ENCODE measurements at regions not wholly inside any gene's neighbourhood (a gene's known extent, or its start where the extent isn't known, plus 50 kb on each side); places are given as distances from the start of the nearest gene placed in this dataset.

DNA sequence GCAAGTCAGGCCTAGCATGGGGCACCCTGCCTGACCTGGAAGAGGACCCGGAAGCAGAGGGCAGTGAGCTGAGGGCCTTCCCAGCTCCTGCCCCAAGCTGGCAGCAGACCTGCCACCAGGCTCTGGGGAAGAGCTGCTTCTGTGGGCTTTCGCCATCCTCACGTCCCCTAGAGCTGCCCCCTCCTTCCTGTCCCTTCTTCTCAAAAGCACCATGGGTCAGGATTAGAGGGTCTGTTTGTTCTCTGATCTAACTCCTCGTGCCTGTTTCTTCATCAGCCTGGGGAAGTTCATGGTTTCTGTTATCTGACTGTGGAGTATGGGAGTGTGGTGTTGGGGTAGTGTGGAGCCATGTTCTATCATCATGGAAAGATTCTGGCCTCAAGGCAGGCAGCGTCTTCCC is 58.4 kb upstream of the POLG start:
- DNase-seq, result no peak
- H3K27me3 ChIP-seq, result peaks cover 49% of the 10 kb centered on the region
- H3K36me3 ChIP-seq, result no peaks in the 10 kb centered on the region
- ATAC-seq, result peak; percentile 8
- H3K4me3 ChIP-seq, result no peak overlapping the region
- TF ChIP-seq, protein P1, sequence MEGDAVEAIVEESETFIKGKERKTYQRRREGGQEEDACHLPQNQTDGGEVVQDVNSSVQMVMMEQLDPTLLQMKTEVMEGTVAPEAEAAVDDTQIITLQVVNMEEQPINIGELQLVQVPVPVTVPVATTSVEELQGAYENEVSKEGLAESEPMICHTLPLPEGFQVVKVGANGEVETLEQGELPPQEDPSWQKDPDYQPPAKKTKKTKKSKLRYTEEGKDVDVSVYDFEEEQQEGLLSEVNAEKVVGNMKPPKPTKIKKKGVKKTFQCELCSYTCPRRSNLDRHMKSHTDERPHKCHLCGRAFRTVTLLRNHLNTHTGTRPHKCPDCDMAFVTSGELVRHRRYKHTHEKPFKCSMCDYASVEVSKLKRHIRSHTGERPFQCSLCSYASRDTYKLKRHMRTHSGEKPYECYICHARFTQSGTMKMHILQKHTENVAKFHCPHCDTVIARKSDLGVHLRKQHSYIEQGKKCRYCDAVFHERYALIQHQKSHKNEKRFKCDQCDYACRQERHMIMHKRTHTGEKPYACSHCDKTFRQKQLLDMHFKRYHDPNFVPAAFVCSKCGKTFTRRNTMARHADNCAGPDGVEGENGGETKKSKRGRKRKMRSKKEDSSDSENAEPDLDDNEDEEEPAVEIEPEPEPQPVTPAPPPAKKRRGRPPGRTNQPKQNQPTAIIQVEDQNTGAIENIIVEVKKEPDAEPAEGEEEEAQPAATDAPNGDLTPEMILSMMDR (IDR thresholded peaks at IDR 0.05), result no peak
- intact Hi-C loops (cut with DNase I), result no loop called here
- no peaks in the 10 kb centered on the region for H3K4me1 ChIP-seq
- H3K27ac ChIP-seq, result no peak overlapping the region
- no peaks in the 10 kb centered on the region for H3K9me3 ChIP-seq

DNA sequence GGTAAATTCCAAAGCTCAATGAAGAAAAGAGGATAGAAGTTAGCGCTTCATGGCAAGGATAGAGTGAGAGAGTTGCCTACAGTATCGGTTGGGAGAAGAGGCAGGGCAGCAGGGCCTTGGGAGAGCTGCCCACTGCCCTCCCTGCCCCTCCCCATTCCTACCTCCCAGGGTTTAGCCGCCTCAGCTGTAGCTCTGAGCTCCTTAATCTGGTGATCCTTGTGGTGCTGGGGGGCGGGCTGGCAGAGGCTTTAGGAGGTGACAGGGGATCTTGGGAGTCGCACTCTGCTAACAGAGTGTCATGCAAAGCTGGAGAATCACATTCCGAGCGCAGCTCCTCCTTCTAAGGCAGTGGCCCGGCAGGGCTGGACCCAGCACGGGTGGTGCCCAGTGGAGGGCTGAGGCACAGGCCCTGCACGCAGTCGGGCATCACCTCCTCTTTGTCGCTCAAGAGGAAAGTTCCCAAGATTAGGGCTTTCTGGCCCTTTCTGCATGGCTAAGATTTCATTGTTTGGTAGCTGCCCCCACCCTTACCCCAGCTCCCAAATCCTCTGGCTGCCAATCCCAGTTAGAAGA is 57.1 kb upstream of the POLG start:
- Histone ChIP-seq H3K36me3 (no peaks in the 10 kb centered on the region), H3K4me3 (no peak overlapping the region), H3K27me3 (peaks cover 36% of the 10 kb centered on the region), H3K27ac (no peak overlapping the region), H3K9me3 (no peaks in the 10 kb centered on the region), H3K4me1 (no peaks in the 10 kb centered on the region)
- DNase-seq, result no peak
- ATAC-seq, result no peak
- intact Hi-C loops (cut with DNase I), result no loop called here
- TF ChIP-seq, protein P1 (IDR thresholded peaks at IDR 0.05), result no peak

DNA sequence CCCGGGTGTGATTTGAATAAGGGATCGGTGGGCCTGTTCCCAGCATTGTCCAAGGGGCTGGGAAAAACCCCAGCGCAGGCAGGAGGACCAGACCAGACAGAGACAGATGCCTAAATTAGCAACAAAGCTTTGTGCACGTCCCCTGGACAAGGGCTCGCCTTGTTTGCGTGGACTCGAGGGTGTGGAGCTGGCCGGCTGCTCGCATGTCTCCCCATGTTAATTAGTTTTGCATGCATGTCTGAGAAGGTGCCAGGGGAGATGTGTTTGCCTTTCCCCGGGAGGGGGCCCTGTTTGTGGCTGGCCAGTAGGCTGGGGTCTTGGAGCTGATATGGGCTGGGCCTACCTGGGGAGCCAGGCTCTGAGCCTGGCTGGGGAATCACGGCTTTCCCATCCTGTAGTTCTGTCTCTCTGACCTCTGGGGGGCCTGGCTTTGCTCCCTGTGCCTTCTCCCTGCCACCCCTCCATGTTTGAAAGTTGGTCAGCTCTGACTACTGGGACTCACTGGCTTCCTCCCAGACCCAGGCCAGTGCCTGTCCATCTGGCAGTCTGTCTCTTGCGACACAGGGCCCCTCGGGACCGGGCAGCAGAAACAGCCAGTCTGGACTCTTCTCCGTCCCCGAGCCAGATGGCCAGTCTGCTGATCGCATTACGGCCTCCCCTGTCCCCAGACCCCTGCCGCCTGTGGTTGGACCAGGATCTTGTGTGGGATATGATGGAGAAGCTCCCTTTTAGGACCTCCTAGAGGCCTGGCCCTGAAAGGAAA is 55.4 kb upstream of the POLG start:
- H3K27me3 ChIP-seq, result peaks cover 28% of the 10 kb centered on the region
- no peaks in the 10 kb centered on the region for H3K9me3 ChIP-seq
- H3K4me1 ChIP-seq, result no peaks in the 10 kb centered on the region
- intact Hi-C loops (cut with DNase I), result no loop called here
- no peak overlapping the region for H3K4me3 ChIP-seq
- TF ChIP-seq, protein P1 (IDR thresholded peaks at IDR 0.05), result no peak
- ATAC-seq (no peak), DNase-seq (no peak)
- no peak overlapping the region for H3K27ac ChIP-seq
- no peaks in the 10 kb centered on the region for H3K36me3 ChIP-seq

DNA sequence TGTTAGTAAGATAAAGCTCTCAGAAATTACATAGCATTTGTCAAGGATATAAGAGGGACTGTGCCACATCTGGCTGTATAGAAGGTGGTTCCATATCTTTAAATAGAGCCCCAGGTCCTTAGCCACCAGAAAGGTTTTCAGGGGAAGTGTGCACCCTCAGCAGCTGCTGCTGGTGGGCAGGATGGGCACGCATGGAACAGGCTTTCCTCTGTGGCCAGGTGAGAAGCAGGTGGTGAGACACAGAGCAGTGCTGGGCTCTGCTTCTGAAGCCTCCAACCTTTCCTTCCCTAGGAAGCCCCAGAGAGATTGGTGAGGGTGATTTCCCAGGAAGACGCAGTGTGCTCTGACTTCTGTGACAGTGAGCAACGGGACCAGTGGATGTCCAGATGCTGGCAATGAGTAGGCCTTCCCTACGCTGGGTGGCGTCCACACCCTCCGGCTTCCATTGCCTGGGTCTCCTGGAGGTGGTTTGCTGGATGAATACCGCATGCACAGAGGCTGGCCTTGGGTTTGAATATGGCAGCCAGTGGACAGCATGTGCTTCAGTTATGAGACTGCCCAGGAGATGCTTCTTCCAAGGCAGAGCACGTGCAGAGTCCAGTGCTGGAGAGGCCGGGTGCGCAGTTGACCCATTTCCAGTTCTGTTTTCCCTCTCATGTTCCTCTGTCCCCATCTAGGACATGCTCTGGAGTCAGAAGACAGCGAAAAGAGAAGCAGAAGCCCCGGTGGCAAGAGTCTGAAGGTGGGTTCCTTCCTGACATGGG is 52.7 kb upstream of the POLG start:
- DNase-seq (no peak), ATAC-seq (no peak)
- TF ChIP-seq, protein P1 (IDR thresholded peaks at IDR 0.05), result no peak
- Histone ChIP-seq H3K4me3 (no peak overlapping the region), H3K36me3 (no peaks in the 10 kb centered on the region), H3K9me3 (no peaks in the 10 kb centered on the region), H3K27me3 (peaks cover 30% of the 10 kb centered on the region), H3K27ac (no peak overlapping the region), H3K4me1 (no peaks in the 10 kb centered on the region)
- intact Hi-C loops (cut with DNase I), result no loop called here

DNA sequence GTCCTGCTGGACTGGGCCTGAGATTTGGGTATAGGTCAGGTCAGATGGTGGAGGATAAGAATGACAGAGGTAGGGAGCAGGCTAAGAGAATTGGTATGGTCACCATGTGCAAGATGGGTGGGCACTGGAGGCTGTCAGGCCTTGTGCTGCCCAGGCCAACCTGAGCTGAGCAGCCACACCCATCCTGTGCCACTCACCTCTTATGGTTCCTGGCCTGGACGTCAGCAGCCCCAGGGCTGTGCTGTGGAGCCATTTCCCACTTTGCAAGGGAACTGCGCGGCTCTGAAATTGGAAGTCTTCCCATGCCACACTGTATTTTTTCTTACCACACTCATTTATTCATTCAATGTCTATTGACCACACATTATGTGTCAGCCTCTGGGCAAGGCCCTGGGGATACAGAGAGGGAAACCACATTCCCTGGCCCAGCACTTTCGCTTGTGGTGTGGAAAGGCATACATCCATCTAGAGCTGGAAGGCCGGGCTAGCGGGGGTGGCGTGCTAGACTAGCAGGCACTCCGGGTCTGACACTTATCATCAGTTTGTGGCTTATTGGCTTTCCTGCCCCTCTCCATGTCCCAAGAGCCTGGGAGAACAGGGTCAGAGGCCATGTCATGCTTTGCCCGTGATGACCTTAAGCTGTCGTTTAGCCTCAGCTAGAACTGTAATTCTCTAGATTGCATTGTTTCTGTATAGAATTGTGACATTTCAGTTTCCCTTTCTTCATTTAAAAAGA is 51.1 kb upstream of the POLG start:
- no peak for DNase-seq
- Histone ChIP-seq H3K9me3 (no peaks in the 10 kb centered on the region), H3K4me3 (no peak overlapping the region), H3K27me3 (peaks cover 32% of the 10 kb centered on the region), H3K4me1 (no peaks in the 10 kb centered on the region), H3K36me3 (no peaks in the 10 kb centered on the region), H3K27ac (no peak overlapping the region)
- ATAC-seq, result peak; percentile 13
- intact Hi-C loops (cut with DNase I), result no loop called here
- TF ChIP-seq, protein P1 (IDR thresholded peaks at IDR 0.05), result no peak

Measured in upper lobe of right lung (tissue), 1 donor.